Stimulated activated naive CD8-positive, alpha-beta T cell treated with anti-CD3 and anti-CD28 coated beads, Interleukin-15, Interleukin-2, amounts not matched to agents 100 U/mL and 50 U/mL, for 24 hours (primary cell): ENCODE measurements at regions not wholly inside any gene's neighbourhood (a gene's known extent, or its start where the extent isn't known, plus 50 kb on each side); places are given as distances from the start of the nearest gene placed in this dataset.
"Not testable (repeated sequence)": the region's sequence is repeated elsewhere in the genome, so short reads cannot be mapped to it uniquely, and the experiment has no call there.

Experiments used
- ATAC-seq: fragments of 150-1000 bp; cut with Tn5 transposase; one replicate; pipeline ENCODE4 v1.10.0; 2021
- DNase-seq: peaks from one replicate; pipeline ENCODE4 v3.0.0; 2021

- DNase-seq (no peak), ATAC-seq (no peak)
Observed at GRCh38 chr2:118611691-118612090, 235.8 kb downstream of the EN1 start.

- DNase-seq, result no peak
Observed at GRCh38 chr2:118609138-118609537, 238.3 kb downstream of the EN1 start.

GRCh38 chr2:118607641-118608040, 239.8 kb downstream of the EN1 start:
- DNase-seq, result no peak
- ATAC-seq, result no peak

More at GRCh38 chr2:118609138-118609537, 238.3 kb downstream of the EN1 start:
- no peak for ATAC-seq

- ATAC-seq (no peak), DNase-seq (no peak)
Observed at GRCh38 chr2:118604811-118605210, 242.6 kb downstream of the EN1 start.

GRCh38 chr2:118604371-118604770, 243.1 kb downstream of the EN1 start:
- ATAC-seq (no peak), DNase-seq (no peak)

GRCh38 chr2:118599141-118599540, 248.3 kb downstream of the EN1 start:
- DNase-seq (no peak), ATAC-seq (no peak)

- ATAC-seq, result no peak
- DNase-seq, result no peak
Observed at GRCh38 chr2:118596620-118597019, 250.8 kb downstream of the EN1 start.

- DNase-seq (no peak), ATAC-seq (no peak)
Observed at GRCh38 chr2:118593257-118593656, 254.2 kb downstream of the EN1 start.

GRCh38 chr2:118591223-118591622, 256.2 kb downstream of the EN1 start:
- no peak for ATAC-seq

GRCh38 chr2:118589721-118590120, 257.7 kb downstream of the EN1 start:
- no peak for DNase-seq
- ATAC-seq, result no peak

More at GRCh38 chr2:118591223-118591622, 256.2 kb downstream of the EN1 start:
- no peak for DNase-seq

GRCh38 chr2:118588850-118589249, 258.6 kb downstream of the EN1 start:
- ATAC-seq (no peak), DNase-seq (no peak)

GRCh38 chr2:118586312-118586711, 261.1 kb downstream of the EN1 start:
- DNase-seq, result no peak
- no peak for ATAC-seq

- ATAC-seq, result no peak
- DNase-seq, result no peak
Observed at GRCh38 chr2:118584877-118585276, 262.6 kb downstream of the EN1 start.

- DNase-seq, result no peak
- ATAC-seq, result no peak
Observed at GRCh38 chr2:118584062-118584749, 263.2 kb downstream of the EN1 start.

- ATAC-seq (no peak), DNase-seq (no peak)
Observed at GRCh38 chr2:118582058-118582457, 265.4 kb downstream of the EN1 start.

- DNase-seq, result no peak
Observed at GRCh38 chr2:118580651-118581050, 266.8 kb downstream of the EN1 start.

GRCh38 chr2:118580107-118580506, 267.3 kb downstream of the EN1 start:
- ATAC-seq, result no peak
- no peak for DNase-seq

More at GRCh38 chr2:118580651-118581050, 266.8 kb downstream of the EN1 start:
- ATAC-seq, result no peak

GRCh38 chr2:118577202-118577601, 270.2 kb downstream of the EN1 start:
- DNase-seq, result no peak
- ATAC-seq, result no peak

- ATAC-seq (no peak), DNase-seq (no peak)
Observed at GRCh38 chr2:118576109-118576855, 271.2 kb downstream of the EN1 start.

GRCh38 chr2:118572380-118572779, 275.1 kb downstream of the EN1 start:
- ATAC-seq, DNase-seq: not testable (repeated sequence)

GRCh38 chr2:118569876-118570535, 277.4 kb downstream of the EN1 start:
- ATAC-seq (no peak), DNase-seq (no peak)

- DNase-seq, result no peak
- ATAC-seq, result no peak
Observed at GRCh38 chr2:118568700-118569099, 278.7 kb downstream of the EN1 start.
